B cell (primary cell): ENCODE measurements at regions not wholly inside any gene's neighbourhood (a gene's known extent, or its start where the extent isn't known, plus 50 kb on each side); places are given as distances from the start of the nearest gene placed in this dataset.

Experiments used
- EZH2 ChIP-seq: IDR thresholded peaks from 2 replicates; pipeline ENCODE4 v1.6.1; 2012; ENCODE audit warnings: borderline replicate concordance, low read depth, mild to moderate bottlenecking, moderate library complexity, low read length; ENCODE audit not compliant: insufficient read depth, poor library complexity, severe bottlenecking
- TF ChIP-seq, protein P1 (sequence below): fragments of 200-600 bp; IDR thresholded peaks from one replicate; pipeline ENCODE4 v1.8.0; 2022; ENCODE audit warnings: antibody characterized with exemption, mild to moderate bottlenecking

DNA sequence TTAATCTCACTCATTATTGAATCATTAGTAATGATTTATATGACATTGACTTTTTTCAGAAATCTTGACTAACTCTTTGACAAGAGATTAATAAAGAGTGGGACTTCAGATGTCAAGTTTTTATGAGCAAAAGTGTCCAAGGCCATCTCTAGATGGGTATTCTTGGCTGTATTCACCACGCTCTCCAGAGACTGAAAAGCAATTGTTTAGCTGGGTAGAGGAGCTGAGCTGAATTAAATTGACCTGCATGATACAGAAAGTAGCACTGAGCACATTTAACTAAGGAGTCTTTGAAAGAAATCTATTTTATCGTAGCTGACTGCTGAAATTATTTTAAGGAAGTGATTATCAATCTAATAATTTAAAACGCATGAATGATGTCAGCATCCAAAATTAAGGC is 89.4 kb downstream of the LINC00237 start:
- TF ChIP-seq, protein P1, sequence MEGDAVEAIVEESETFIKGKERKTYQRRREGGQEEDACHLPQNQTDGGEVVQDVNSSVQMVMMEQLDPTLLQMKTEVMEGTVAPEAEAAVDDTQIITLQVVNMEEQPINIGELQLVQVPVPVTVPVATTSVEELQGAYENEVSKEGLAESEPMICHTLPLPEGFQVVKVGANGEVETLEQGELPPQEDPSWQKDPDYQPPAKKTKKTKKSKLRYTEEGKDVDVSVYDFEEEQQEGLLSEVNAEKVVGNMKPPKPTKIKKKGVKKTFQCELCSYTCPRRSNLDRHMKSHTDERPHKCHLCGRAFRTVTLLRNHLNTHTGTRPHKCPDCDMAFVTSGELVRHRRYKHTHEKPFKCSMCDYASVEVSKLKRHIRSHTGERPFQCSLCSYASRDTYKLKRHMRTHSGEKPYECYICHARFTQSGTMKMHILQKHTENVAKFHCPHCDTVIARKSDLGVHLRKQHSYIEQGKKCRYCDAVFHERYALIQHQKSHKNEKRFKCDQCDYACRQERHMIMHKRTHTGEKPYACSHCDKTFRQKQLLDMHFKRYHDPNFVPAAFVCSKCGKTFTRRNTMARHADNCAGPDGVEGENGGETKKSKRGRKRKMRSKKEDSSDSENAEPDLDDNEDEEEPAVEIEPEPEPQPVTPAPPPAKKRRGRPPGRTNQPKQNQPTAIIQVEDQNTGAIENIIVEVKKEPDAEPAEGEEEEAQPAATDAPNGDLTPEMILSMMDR, result no peak
- no peak for TF ChIP-seq EZH2
